PC-3 (cell line): ENCODE measurements at regions not wholly inside any gene's neighbourhood (a gene's known extent, or its start where the extent isn't known, plus 50 kb on each side); places are given as distances from the start of the nearest gene placed in this dataset.

Experiments used
- ATAC-seq: fragments of 200-7000 bp; cut with Tn5 transposase; 2 replicates; pipeline ENCODE4 v1.9.1; 2020; ENCODE audit warnings: mild to moderate bottlenecking, moderate library complexity
- BruUV-seq: library from RNA; stranded (reverse); fragments of 400-500 nt; replicated peaks from 2 replicates; lab custom pipeline; 2021; lab: Mats Ljungman, UMichigan
- CTCF ChIA-PET: fragments of 300-600 bp; sonication (Branson Sonifier 250); formaldehyde crosslinking; loops from one replicate; lab custom pipeline; 2022; ENCODE audit warnings: antibody characterized with exemption; lab: Charles Lee
- POLR2A ChIA-PET: fragments of 300-600 bp; sonication (Branson Sonifier 250); formaldehyde crosslinking; loops from one replicate; lab custom pipeline; 2022; ENCODE audit warnings: antibody characterized with exemption; ENCODE audit not compliant: unreplicated experiment; lab: Charles Lee
- DNase-seq: peaks from one replicate; pipeline ENCODE4 v3.0.0-alpha.2; 2015
- H2AFZ ChIP-seq: fragments of 300-600 bp; sonication (generic); 2 replicates; pipeline ENCODE4 v1.6.0; 2016; ENCODE audit warnings: antibody characterized with exemption, low read length
- H3F3A ChIP-seq: fragments of 300-600 bp; sonication (generic); one replicate; pipeline ENCODE4 v1.6.0; 2017; ENCODE audit warnings: antibody characterized with exemption, low read length, control low read depth, mild to moderate bottlenecking; ENCODE audit not compliant: unreplicated experiment
- H3K27ac ChIP-seq: fragments of 300-600 bp; sonication (generic); 2 replicates; pipeline ENCODE4 v1.5.1; 2016; ENCODE audit warnings: mild to moderate bottlenecking, low read length
- H3K27me3 ChIP-seq: fragments of 300-600 bp; sonication (generic); 2 replicates; pipeline ENCODE4 v1.6.1; 2016; ENCODE audit warnings: low read length, mixed read lengths
- H3K36me3 ChIP-seq: fragments of 300-600 bp; sonication (generic); 2 replicates; pipeline ENCODE4 v1.6.1; 2016; ENCODE audit warnings: low read depth, mixed run types, low read length, mixed read lengths
- H3K4me1 ChIP-seq: fragments of 300-600 bp; sonication (generic); 2 replicates; pipeline ENCODE4 v1.5.1; 2016; ENCODE audit warnings: low read length; ENCODE audit not compliant: insufficient read depth
- H3K4me2 ChIP-seq: fragments of 300-600 bp; sonication (generic); 2 replicates; pipeline ENCODE4 v1.6.0; 2016; ENCODE audit warnings: low read length
- H3K4me3 ChIP-seq: fragments of 300-600 bp; sonication (generic); 2 replicates; pipeline ENCODE4 v1.5.1; 2016; ENCODE audit warnings: mild to moderate bottlenecking, low read length, mixed read lengths
- H3K79me2 ChIP-seq: fragments of 300-600 bp; sonication (generic); 2 replicates; pipeline ENCODE4 v1.6.1; 2017; ENCODE audit warnings: low read length, mixed read lengths
- H3K9ac ChIP-seq: fragments of 300-600 bp; sonication (generic); 2 replicates; pipeline ENCODE4 v1.6.0; 2016; ENCODE audit warnings: mild to moderate bottlenecking, low read length
- H3K9me2 ChIP-seq: fragments of 300-600 bp; sonication (generic); replicated peaks from 2 replicates; pipeline ENCODE4 v1.6.1; 2016; ENCODE audit warnings: mixed run types, low read length, mixed read lengths
- H3K9me3 ChIP-seq: fragments of 300-600 bp; sonication (generic); 2 replicates; pipeline ENCODE4 v1.6.1; 2016; ENCODE audit warnings: low read length, mixed read lengths
- H4K20me1 ChIP-seq: fragments of 300-600 bp; sonication (generic); 2 replicates; pipeline ENCODE4 v1.6.1; 2016; ENCODE audit warnings: low read length, mixed read lengths
- CTCF ChIP-seq: fragments of 300-600 bp; sonication (generic); conservative IDR thresholded peaks from 2 replicates; pipeline ENCODE4 v1.5.1; 2017; ENCODE audit warnings: antibody characterized with exemption, low read depth, mild to moderate bottlenecking, low read length
- EZH2 ChIP-seq: fragments of 300-600 bp; sonication (generic); IDR thresholded peaks from one replicate; pipeline ENCODE4 v1.6.1; 2017; ENCODE audit warnings: antibody characterized with exemption, mild to moderate bottlenecking, low read length; ENCODE audit not compliant: unreplicated experiment
- EZH2phosphoT487 ChIP-seq: fragments of 300-600 bp; sonication (generic); IDR thresholded peaks from 2 replicates; pipeline ENCODE4 v1.6.1; 2018; ENCODE audit warnings: mild to moderate bottlenecking, antibody characterized with exemption, low read length, borderline replicate concordance
- intact Hi-C: fragments of 100-400 bp; cut with micrococcal nuclease; formaldehyde crosslinking; loops from 2 replicates; pipeline ENCODE4 v1.9.0; 2023

- intact Hi-C loops: no loop called here
- ATAC-seq: no peak
- H3K4me1 ChIP-seq: no peaks in the 10 kb centered on the region
- no TSS peak for BruUV-seq
- no peak for DNase-seq
- H3K9ac ChIP-seq: no peak overlapping the region
- TF ChIP-seq CTCF: no peak
- no peak for TF ChIP-seq EZH2phosphoT487
- POLR2A ChIA-PET: no interaction called here
- no peaks in the 10 kb centered on the region for H3K79me2 ChIP-seq
- H3K27ac ChIP-seq: no peak overlapping the region
- no peak overlapping the region for H3K4me3 ChIP-seq
- no peaks in the 10 kb centered on the region for H3F3A ChIP-seq
- H3K4me2 ChIP-seq: no peak overlapping the region
- H4K20me1 ChIP-seq: no peaks in the 10 kb centered on the region
- H2AFZ ChIP-seq: no peak overlapping the region
- H3K9me3 ChIP-seq: no peaks in the 10 kb centered on the region
- no peaks in the 10 kb centered on the region for H3K27me3 ChIP-seq
- CTCF ChIA-PET: no interaction called here
- no peaks in the 10 kb centered on the region for H3K9me2 ChIP-seq
- H3K36me3 ChIP-seq: no peaks in the 10 kb centered on the region
Observed at GRCh38 chr17:33513769-33514168, 220.7 kb upstream of the ASIC2 start.

GRCh38 chr17:33514369-33514768 is 221.3 kb upstream of the ASIC2 start:
- no TSS peak for BruUV-seq
- Histone ChIP-seq H3K9ac (no peak overlapping the region), H3F3A (no peaks in the 10 kb centered on the region), H3K9me3 (no peaks in the 10 kb centered on the region), H3K27me3 (no peaks in the 10 kb centered on the region), H2AFZ (no peak overlapping the region), H3K79me2 (no peaks in the 10 kb centered on the region), H3K27ac (no peak overlapping the region), H3K4me2 (no peak overlapping the region), H4K20me1 (no peaks in the 10 kb centered on the region), H3K4me1 (no peaks in the 10 kb centered on the region), H3K4me3 (no peak overlapping the region), H3K36me3 (no peaks in the 10 kb centered on the region), H3K9me2 (no peaks in the 10 kb centered on the region)
- no peak for TF ChIP-seq EZH2
- no peak for TF ChIP-seq CTCF
- TF ChIP-seq EZH2phosphoT487: no peak
- DNase-seq: no peak
- ChIA-PET POLR2A (no interaction called here), CTCF (no interaction called here)
- intact Hi-C loops: no loop called here
- ATAC-seq: no peak

- H3K4me2 ChIP-seq: no peak overlapping the region
- intact Hi-C loops: no loop called here
- no peak overlapping the region for H3K27ac ChIP-seq
- H3K9me2 ChIP-seq: no peaks in the 10 kb centered on the region
- no peak for TF ChIP-seq EZH2
- no peak for TF ChIP-seq CTCF
- TF ChIP-seq EZH2phosphoT487: no peak
- no peak overlapping the region for H2AFZ ChIP-seq
- no peak overlapping the region for H3K4me3 ChIP-seq
- no peaks in the 10 kb centered on the region for H4K20me1 ChIP-seq
- no TSS peak for BruUV-seq
- DNase-seq (no peak), ATAC-seq (no peak)
- no peaks in the 10 kb centered on the region for H3K36me3 ChIP-seq
- ChIA-PET CTCF (no interaction called here), POLR2A (no interaction called here)
- H3K79me2 ChIP-seq: no peaks in the 10 kb centered on the region
- H3K9ac ChIP-seq: no peak overlapping the region
- no peaks in the 10 kb centered on the region for H3F3A ChIP-seq
- no peaks in the 10 kb centered on the region for H3K27me3 ChIP-seq
- H3K4me1 ChIP-seq: no peaks in the 10 kb centered on the region
- H3K9me3 ChIP-seq: no peaks in the 10 kb centered on the region
Observed at GRCh38 chr17:33515974-33516373, 222.9 kb upstream of the ASIC2 start.
